ENCODE measurements at regions not wholly inside any gene's neighbourhood (a gene's known extent, or its start where the extent isn't known, plus 50 kb on each side); places are given as distances from the start of the nearest gene placed in this dataset.

GRCh38 chr13:67643516-67644055, 413.4 kb upstream of the PCDH9 start:
- H3K4me3 ChIP-seq: no peak overlapping the region
- TF ChIP-seq CTCF (IDR thresholded peaks at IDR 0.05; ENCODE audit: borderline replicate concordance): no peak
- H3K36me3 ChIP-seq: no peaks in the 10 kb centered on the region
- no peak for DNase-seq
- intact Hi-C loops (cut with micrococcal nuclease): no loop called here
- H3K9me3 ChIP-seq (replicated peaks): no peaks in the 10 kb centered on the region
- H3K27me3 ChIP-seq (ENCODE audit: low read depth): no peaks in the 10 kb centered on the region
- no peaks in the 10 kb centered on the region for H3K4me1 ChIP-seq
- H3K27ac ChIP-seq (replicated peaks): no peak overlapping the region

- H3K4me1 ChIP-seq: no peaks in the 10 kb centered on the region
- no peak for DNase-seq
- no peak for TF ChIP-seq CTCF (IDR thresholded peaks at IDR 0.05; ENCODE audit: borderline replicate concordance)
- no peaks in the 10 kb centered on the region for H3K9me3 ChIP-seq (replicated peaks)
- H3K36me3 ChIP-seq: no peaks in the 10 kb centered on the region
- no peaks in the 10 kb centered on the region for H3K27me3 ChIP-seq (ENCODE audit: low read depth)
- H3K27ac ChIP-seq (replicated peaks): no peak overlapping the region
- H3K4me3 ChIP-seq: no peak overlapping the region
- intact Hi-C loops (cut with micrococcal nuclease): no loop called here
Measured at GRCh38 chr13:67642657-67643056, 412.5 kb upstream of the PCDH9 start.

GRCh38 chr13:67635754-67636153, 405.6 kb upstream of the PCDH9 start:
- intact Hi-C loops (cut with micrococcal nuclease): no loop called here
- no peak for DNase-seq
- Histone ChIP-seq H3K4me1 (no peaks in the 10 kb centered on the region), H3K4me3 (no peak overlapping the region), H3K27me3 (ENCODE audit: low read depth) (no peaks in the 10 kb centered on the region), H3K9me3 (replicated peaks) (no peaks in the 10 kb centered on the region), H3K36me3 (no peaks in the 10 kb centered on the region), H3K27ac (replicated peaks) (no peak overlapping the region)
- TF ChIP-seq CTCF (IDR thresholded peaks at IDR 0.05; ENCODE audit: borderline replicate concordance): no peak

- no peaks in the 10 kb centered on the region for H3K27me3 ChIP-seq (ENCODE audit: low read depth)
- no peak for TF ChIP-seq CTCF (IDR thresholded peaks at IDR 0.05; ENCODE audit: borderline replicate concordance)
- H3K27ac ChIP-seq (replicated peaks): no peak overlapping the region
- H3K36me3 ChIP-seq: no peaks in the 10 kb centered on the region
- H3K4me1 ChIP-seq: no peaks in the 10 kb centered on the region
- no peak overlapping the region for H3K4me3 ChIP-seq
- intact Hi-C loops (cut with micrococcal nuclease): no loop called here
- no peak for DNase-seq
- no peaks in the 10 kb centered on the region for H3K9me3 ChIP-seq (replicated peaks)
Measured at GRCh38 chr13:67632590-67632989, 402.5 kb upstream of the PCDH9 start.

- Histone ChIP-seq H3K27me3 (ENCODE audit: low read depth) (no peaks in the 10 kb centered on the region), H3K4me3 (no peak overlapping the region), H3K27ac (replicated peaks) (no peak overlapping the region), H3K36me3 (no peaks in the 10 kb centered on the region), H3K4me1 (no peaks in the 10 kb centered on the region), H3K9me3 (replicated peaks) (no peaks in the 10 kb centered on the region)
- intact Hi-C loops (cut with micrococcal nuclease): no loop called here
- TF ChIP-seq CTCF (IDR thresholded peaks at IDR 0.05; ENCODE audit: borderline replicate concordance): no peak
- DNase-seq: no peak
Measured at GRCh38 chr13:67630640-67631039, 400.5 kb upstream of the PCDH9 start.

- H3K4me1 ChIP-seq: no peaks in the 10 kb centered on the region
- intact Hi-C loops (cut with micrococcal nuclease): no loop called here
- no peak overlapping the region for H3K27ac ChIP-seq (replicated peaks)
- DNase-seq: no peak
- no peaks in the 10 kb centered on the region for H3K9me3 ChIP-seq (replicated peaks)
- H3K27me3 ChIP-seq (ENCODE audit: low read depth): no peaks in the 10 kb centered on the region
- H3K36me3 ChIP-seq: no peaks in the 10 kb centered on the region
- H3K4me3 ChIP-seq: no peak overlapping the region
- no peak for TF ChIP-seq CTCF (IDR thresholded peaks at IDR 0.05; ENCODE audit: borderline replicate concordance)
Measured at GRCh38 chr13:67623630-67624029, 393.5 kb upstream of the PCDH9 start.
